HG03039 (cell line): ENCODE measurements at regions not wholly inside any gene's neighbourhood (a gene's known extent, or its start where the extent isn't known, plus 50 kb on each side); places are given as distances from the start of the nearest gene placed in this dataset.
"Not testable (repeated sequence)": the region's sequence is repeated elsewhere in the genome, so short reads cannot be mapped to it uniquely, and the experiment has no call there.

Experiments used
- ATAC-seq: cut with Tn5 transposase; IDR thresholded peaks from one replicate; pipeline ENCODE4 v1.9.1; 2021; ENCODE audit warnings: mild to moderate bottlenecking, moderate library complexity; ENCODE audit not compliant: unreplicated experiment

DNA sequence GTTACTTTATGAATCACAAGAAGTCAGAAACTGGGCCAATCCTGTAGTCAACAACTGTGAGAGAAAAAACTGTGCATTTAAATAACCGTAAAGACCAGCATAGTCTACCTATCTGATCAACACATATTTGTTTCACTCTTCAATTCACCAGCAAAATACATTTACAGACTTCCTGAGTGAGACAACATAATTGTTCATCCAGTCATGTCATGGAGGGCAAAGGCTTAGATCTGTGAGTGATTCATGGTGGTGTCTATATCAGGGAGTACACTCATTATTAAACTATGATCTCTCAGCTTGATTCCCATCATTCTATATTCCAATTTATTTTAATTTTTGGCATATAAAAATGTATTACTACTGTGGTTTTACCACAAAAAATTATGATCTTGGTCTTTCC lies 694.6 kb downstream of the DNAH5 start:
- no peak for ATAC-seq

DNA sequence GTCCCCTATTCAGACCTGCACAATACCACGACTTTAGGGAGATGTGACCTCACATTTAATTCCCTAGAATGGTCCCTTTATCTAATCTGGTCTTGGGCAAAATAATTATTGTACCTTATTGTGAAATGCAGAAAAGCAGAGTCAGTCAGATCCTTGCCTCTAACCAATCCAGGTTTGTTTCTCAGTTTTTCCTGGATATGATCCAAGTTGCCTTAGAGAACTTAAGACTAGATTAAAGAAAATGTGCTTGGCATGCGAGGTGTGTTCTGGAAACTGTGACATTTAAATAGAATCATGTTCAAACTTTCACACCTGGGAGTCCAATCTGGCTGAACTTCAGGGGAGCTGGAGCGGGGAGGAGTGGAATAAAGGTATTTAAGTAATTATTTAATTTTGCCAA lies 696.2 kb downstream of the DNAH5 start:
- ATAC-seq, result no peak

DNA sequence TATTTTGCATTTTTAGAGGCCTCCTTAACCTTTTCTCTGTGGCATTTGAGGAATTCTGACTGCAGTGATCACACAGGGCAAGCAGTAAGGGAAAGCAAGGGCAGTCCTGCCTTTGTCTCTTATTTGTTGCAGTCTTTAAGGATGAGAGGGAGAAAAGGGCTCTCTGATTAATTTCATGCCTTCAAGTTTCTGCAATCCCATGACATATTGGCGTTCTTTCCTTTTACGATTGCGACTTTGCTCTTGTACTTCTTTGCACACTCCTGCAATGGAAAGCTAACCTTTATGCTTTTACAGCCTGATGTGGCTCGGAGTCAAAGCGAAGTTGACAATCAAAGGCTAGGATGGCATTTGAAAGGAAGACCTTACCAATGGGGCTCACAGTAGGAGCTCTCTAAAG lies 698.4 kb downstream of the DNAH5 start:
- ATAC-seq, result no peak

DNA sequence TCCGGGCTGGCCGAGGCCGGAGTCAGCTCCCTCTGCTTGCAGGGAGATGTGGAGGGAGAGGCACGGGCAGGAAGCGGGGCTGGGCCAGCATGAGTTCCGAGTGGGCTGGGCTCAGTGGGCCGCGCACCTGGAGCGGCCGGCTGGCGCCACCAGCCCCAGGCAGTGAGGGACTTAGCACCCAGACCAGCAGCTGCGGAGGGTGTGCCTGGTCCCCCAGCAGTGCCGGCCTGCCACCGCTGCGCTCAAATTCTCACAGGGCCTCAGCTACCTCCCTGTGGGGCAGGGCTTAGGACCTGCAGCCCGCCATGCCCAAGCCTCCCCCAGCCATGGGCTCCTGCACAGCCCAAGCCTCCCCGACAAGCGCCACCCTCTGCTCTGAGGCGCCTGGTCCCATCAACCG lies 700.3 kb downstream of the DNAH5 start:
- no peak for ATAC-seq

DNA sequence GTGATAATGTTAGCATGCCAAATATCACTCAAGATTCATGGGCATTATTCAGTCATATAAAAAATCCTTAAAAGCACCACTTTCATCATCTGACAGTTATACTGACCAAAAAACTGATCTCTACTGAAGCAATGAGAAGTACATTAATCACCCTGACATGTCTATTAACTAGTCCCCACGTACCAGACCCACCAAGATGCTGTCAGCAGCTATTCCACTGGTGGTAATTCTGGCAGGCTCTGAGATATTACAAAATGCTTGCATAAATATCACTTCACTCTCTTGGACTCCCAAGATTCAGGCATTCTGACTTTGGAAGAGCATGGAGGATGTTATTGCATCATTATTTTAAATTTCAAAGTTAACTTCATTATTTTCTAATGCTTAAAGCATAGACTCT lies 717.0 kb downstream of the DNAH5 start:
- ATAC-seq, result no peak

DNA sequence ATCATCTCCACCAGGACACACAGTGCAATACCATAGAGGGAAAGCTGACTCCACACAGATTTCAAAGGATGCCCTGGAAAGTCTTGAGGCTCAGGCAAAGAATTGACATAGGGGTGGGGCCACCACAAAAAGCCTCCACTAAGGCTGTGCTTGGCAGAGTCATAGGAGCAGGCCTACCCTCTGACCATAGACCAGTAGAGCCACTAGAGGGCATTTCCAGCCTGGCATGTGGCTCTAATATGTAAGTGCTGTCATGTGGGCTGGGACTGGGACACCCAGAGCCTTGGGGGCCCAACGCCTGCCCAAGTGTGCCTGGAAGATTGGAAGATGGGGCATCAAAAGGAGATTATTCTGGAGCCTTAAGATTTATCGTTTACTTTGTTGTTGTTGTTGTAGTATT lies 726.0 kb downstream of the DNAH5 start:
- ATAC-seq, result no peak

DNA sequence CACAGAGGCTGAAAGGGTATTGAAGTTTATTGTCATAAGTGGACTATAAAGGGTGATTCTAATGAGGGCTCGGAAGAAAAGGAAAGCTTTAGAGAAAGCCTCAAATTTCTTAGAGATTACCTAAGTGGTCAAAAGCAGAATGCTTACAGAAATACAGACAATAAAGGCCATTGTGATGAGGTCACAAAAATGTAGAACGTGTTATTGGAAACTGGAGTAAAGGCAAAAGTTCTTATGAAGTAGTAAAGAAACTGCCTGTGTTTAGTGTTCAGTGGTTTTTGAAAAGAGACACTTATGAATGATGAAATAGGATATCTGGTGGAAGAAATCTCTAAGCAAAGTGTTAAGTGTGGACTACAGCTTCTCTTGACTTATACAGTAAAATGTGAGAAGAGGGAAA lies 726.9 kb downstream of the DNAH5 start:
- no peak for ATAC-seq

DNA sequence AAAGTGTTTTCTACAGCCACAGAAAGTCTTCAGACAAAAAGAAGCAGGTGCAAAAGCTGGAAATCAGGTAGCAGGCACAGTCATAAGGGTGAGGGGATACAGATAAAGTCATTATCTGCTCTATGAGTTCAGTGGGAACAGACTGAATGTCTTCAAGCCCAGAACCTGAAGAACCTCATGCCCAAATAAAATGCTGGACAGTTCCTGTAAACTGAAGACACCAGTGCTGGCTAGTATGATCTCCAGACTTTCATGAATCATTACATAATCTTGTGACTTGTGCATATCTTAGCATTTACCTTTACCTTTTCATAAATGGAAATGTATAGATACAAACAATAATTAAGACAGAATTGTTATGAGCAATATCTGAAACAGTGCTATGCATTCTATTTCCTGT lies 728.7 kb downstream of the DNAH5 start:
- ATAC-seq, result no peak

DNA sequence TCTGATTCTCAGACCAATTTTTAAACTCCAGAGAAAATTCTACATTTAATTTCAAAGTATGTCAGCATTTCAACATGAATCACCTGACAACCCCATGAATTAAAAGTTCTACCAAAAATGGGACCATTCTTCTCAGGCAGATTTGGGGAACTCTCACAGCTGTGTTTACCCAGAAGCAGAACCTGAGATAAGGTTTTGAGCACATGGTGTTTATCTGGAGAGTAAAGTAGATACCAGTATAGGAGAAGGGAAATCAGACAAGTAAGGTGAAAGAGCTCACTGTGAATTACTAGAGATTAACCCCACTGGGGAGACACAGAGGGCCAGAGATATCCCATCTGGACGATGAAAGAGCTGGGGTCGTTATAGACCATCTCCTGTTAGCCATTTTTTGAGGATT lies 729.1 kb downstream of the DNAH5 start:
- ATAC-seq, result no peak

DNA sequence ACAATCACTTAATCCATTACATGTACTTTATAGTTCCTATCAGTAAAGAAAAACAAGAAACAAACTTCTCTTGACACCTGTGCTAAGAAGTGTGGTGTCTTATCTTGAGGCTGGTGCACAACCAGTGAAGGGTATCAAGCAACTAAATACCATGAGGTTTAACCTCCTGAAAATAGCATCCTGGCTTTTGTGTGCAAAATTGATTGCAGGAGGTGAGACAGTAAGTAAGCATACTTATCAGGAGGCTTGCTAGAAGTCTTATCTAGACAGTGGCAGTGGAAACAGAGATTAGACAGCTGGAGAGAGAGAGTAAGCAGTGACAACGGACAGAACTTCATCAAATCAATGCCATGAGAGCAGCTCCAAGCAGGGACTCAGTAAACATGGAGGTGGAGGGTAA lies 730.3 kb downstream of the DNAH5 start:
- no peak for ATAC-seq

DNA sequence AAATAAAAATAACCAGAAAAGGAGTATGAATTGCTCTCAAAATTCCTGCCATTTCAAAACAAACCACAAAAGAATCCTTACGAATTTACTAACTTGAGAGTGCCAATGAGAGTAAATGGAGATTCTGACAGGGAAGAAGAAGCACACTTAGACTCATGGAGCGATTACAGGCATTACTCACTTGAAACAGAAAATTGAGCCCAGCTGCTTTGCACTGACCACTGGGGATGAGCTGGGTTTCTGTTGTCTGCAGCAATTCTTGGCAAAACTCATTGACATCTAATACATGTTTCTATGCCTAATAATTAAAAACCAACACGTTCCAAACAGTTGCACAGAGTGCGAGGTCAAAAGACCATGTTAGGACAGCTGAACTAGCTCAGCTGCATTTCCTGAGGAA lies 731.6 kb downstream of the DNAH5 start:
- ATAC-seq, result no peak

DNA sequence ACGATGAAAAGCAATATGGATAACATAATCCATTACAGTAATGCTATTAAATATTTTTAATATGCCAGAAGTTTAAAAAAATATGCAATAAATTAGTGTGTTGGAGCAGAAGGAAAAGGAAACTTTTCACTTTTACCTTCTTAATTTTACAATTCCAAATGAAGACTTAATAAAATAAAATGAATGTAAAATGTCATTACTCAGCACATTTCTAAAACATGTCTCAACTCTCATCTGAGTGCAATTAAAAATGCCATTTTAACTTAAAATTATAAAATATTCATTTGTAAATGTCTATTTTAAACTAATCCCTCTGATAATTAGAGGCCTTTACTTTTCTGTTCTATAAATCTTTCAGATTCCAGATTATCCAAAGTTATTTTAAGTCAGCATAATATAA lies 733.4 kb downstream of the DNAH5 start:
- no peak for ATAC-seq

DNA sequence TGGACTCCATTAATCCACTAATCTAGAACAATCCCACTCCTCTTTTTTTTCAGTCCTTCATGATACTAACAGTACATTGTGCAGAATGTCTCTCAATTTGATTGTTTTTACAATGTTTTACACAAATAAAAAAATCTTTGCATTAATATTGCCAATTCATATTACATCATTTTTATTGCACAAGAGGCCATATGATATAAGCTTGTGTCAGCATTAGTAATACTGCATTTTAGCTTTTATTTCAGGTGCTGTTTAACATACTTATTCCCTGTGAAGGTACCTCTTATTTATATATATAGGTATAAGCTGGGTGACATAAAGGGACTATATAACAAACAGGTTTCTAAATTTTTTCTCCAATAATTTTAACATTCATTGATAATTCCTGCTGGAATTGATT lies 737.4 kb downstream of the DNAH5 start:
- ATAC-seq, result no peak

DNA sequence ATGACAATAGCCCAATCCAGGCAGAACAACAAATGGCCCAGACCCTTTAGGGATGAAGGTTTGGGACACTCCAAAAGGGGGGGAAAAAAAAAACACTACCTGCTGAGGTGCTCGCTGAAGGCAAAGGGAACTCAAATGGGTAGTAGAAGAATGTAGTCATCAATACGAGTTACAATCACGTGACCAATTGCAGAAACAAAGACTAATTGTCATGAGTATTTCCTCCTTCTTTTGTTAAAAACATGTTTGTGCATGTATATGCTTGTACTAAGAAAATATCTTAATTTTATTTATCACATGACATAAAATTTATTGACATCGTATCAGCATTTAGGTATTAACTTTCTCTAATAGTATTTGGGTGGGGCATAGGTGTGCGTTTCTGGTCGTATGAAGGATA lies 743.5 kb downstream of the DNAH5 start:
- ATAC-seq, result no peak

DNA sequence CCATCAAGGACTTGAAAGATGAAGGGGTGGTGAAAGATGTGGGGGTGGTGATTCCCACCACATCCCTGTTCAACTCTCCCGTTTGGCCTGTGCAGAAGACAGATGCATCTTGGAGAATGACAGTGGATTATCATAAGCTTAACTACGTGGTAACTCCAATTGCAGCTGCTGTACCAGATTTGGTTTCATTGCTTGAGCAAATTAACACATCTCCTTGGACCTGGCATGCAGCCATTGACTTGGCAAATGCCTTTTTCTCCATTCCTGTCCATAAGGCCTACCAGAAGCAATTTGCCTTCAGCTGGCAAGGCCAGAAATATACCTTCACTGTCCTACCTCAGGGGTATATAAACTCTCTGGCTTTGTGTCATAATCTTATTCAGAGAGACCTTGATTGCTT lies 746.3 kb downstream of the DNAH5 start:
- ATAC-seq, result not testable (repeated sequence)

DNA sequence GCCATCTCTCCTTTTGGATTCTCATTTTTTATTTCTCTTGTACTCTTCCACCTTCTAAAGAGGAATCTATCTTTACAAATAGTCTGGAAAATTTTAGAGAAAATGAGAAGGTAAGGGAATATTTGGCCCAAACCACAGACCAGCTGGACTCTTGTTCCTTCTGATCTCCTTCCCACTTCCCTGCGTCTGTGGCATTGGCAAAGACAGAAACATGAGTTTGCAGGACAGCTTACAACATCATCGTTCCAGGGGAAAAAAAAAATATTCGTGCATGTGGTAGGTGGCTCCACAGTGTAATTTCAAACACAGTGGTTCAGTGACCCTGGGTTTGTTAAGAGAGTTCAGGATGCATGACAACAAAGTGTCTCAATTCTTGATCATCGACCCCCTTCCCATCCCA lies 755.0 kb downstream of the DNAH5 start:
- no peak for ATAC-seq

DNA sequence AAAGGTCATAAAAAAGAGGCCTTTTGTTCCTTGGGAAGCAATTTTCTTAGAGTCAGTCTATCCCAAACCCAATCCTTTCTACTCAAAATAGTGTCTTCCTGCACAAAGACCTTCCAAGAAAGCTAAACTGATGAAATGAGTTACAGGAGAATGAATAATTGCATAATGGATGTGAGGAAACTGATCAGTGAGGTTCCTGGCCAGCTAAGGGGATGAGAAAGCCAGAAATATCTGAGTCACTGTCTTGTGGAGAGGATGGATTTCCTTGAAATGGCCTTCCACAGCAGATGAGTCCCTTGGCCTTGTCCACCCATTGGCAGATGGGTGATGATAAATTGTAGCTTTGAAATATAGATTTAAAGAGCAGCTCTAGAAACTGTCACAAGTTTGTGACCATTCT lies 756.1 kb downstream of the DNAH5 start:
- ATAC-seq, result no peak

DNA sequence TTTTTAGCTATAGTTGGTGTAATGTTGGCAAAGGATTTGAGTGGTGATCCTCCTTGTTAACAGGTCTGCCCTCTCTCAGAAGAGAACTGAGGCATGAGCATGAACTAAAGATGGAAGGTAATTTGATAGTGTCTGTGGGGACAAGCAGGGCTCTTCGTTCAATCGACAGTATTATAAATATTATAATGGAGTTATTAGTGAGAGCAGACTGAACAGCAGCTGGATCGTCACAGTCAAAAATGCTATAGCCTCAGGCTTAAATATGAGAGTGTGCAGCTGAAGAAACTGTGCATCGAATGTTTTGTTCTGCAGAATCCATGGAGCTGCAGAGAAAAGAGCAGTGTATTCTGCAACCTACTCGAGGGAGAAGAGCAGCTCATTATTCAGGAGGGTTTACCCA lies 757.3 kb downstream of the DNAH5 start:
- ATAC-seq, result no peak

DNA sequence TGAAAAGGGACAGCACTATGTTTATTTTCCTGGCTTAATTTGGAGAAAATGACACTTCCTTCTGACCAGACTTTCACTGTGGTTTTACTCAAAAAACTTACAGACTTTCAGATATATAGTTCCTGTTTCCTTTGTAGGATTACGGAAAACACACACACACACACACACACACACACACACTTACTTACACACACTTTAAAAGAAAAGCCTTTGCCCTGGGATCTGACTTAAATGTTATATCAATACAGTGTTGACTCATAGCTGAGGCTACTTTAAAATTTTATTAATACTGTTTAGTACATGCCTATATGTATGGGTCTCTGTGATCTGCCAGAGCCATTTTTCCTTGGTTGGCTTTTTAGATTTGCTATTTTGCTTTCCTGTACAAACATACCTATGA lies 758.3 kb downstream of the DNAH5 start:
- no peak for ATAC-seq

DNA sequence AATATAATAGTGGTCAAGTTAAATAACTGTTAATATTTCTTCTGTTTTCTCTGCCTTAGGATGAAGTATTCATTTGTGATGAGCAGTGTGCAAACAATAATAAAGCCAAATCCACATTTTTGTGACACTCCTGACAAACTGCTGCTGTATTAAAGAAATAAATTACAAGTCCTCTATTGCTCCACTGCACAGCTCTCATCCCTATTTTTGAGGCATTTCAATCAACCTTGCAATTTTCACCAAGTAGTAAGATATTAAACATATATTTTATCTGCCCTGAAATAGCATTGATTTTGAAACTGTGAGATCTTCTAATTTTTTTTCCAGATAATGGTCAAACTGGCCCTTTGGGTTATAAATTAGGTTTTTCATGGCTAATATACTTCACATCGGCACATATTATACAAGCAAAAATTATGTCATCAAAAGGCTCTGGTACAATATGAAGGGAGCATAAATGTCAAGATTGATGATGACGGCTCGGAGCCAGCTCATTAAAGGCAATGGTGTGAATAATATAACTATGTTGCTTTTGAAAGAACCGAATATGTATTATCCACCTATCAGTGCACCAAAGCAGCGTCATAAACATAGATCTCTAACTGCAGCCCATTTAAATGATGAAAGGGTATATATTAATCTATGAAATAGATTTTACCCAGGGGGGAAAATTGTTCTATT lies 764.9 kb downstream of the DNAH5 start:
- no peak for ATAC-seq

DNA sequence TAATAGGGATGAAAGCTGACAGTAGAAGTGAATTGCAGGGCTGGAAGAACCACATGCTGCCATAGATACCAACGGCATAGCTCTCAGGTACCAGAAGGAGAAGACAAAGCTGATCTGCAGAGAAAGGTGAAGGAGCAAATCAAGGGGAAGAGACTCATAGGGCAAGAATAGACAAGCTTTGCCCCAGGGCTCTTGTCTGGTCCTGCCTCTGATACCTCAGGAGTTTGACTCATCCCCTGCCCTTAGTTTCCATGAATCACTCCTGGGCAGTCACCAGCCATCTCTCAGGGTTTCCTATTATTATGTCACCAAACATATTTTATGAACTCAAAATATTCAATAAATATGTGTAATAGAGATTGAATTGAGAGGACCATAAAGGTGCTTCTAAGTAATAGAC lies 800.9 kb downstream of the DNAH5 start:
- no peak for ATAC-seq

DNA sequence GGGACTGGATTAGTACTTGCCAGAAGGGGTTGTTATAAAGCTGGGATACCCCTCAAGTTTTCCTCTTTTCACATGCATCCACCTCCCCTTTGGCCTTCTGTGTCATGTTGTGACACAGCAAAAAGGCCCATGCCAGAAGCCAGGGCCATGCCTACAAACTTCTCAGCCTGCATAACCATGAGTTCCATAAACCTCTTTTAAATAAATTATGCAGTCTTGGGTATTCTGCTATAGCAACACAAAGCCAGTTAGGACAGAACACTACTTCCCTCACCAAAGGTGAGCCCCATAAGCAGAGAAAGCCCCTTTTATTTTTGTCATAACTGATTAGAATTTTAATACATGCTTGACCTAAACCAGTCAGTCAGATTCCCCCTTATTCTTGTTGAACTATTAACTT lies 801.3 kb downstream of the DNAH5 start:
- ATAC-seq, result no peak

DNA sequence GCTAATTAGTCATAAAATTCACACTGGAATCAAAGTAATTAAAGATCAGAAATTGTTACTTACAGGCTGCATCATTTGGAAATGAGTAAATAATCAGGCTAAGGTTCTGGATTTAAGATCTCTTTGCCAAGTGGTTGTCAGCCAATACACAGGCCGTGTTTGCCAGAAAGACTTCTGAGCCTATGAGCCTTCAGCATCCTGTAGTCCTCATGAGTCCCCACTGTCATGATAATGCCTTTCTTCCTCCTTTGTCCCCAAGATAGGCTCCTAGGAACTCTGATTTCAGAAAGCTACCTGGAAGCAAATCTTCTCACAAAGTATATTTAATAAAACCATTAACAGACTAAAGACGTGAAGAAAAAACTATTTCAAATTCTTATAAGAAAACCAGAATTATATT lies 810.5 kb downstream of the DNAH5 start:
- ATAC-seq, result no peak

DNA sequence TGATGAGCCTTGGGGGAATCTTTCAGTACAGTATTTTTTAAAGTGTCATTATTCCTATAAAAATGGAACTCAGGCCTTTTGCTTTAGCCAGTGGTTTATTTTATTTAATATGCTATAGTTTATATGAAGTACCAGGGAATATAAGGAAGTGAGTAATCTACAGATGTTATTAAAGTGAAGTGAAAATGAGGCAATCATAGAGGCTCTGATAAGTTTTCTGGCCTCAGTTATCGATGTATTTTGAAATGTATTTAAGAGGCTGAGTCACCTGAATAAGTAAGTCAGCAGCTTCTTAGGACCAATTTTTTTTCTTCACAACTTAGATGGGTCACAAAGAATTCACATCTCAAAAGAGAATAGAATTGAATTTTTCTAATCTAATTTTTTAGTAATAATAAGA lies 829.0 kb downstream of the DNAH5 start:
- no peak for ATAC-seq
